ENCODE measurements at regions not wholly inside any gene's neighbourhood (a gene's known extent, or its start where the extent isn't known, plus 50 kb on each side); places are given as distances from the start of the nearest gene placed in this dataset.

DNA sequence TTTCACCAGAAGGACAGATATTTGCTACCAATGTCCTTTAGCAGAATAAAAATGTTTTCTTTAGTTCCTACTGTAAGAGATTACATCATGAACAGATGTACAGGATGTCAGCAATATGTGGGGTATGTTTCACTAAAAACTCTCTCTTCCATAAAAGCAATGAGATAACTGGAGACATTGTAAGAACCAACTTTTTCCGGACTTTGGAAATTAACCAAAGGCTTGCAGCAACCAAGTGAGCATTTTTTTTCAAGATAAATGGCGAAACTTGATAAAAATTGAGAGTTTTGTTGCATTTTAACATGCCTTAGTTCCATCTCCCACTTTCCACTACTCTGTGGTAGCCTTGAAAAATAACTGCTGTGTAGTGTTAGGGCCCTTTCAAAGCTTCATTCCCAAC lies 429.8 kb upstream of the CDH2 start:
- TF ChIP-seq, protein P1, sequence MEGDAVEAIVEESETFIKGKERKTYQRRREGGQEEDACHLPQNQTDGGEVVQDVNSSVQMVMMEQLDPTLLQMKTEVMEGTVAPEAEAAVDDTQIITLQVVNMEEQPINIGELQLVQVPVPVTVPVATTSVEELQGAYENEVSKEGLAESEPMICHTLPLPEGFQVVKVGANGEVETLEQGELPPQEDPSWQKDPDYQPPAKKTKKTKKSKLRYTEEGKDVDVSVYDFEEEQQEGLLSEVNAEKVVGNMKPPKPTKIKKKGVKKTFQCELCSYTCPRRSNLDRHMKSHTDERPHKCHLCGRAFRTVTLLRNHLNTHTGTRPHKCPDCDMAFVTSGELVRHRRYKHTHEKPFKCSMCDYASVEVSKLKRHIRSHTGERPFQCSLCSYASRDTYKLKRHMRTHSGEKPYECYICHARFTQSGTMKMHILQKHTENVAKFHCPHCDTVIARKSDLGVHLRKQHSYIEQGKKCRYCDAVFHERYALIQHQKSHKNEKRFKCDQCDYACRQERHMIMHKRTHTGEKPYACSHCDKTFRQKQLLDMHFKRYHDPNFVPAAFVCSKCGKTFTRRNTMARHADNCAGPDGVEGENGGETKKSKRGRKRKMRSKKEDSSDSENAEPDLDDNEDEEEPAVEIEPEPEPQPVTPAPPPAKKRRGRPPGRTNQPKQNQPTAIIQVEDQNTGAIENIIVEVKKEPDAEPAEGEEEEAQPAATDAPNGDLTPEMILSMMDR (IDR thresholded peaks at IDR 0.05), result no peak
- TF ChIP-seq EZH2 (IDR thresholded peaks at IDR 0.05) (no peak), EZH2phosphoT487 (IDR thresholded peaks at IDR 0.05) (no peak)
